HepG2 (cell line): ENCODE measurements at regions not wholly inside any gene's neighbourhood (a gene's known extent, or its start where the extent isn't known, plus 50 kb on each side); places are given as distances from the start of the nearest gene placed in this dataset.

Source experiments
- ATAC-seq: fragments of 200-7000 bp; cut with Tn5 transposase; 3 replicates; pipeline ENCODE4 v1.9.1; 2020; ENCODE audit warnings: mild to moderate bottlenecking, moderate library complexity
- BruUV-seq: library from RNA; stranded (reverse); fragments of 400-500 nt; replicated peaks from 2 replicates; lab custom pipeline; 2021; lab: Mats Ljungman, UMichigan
- CTCF ChIA-PET: fragments of 300-600 bp; formaldehyde crosslinking; extraction: SDS; loops from one replicate; lab custom pipeline; 2021; ENCODE audit warnings: low total read pairs, inconsistent platforms, low intra/inter-chr PET ratio; lab: Yijun Ruan, JAX
- POLR2A ChIA-PET: fragments of 350-600 bp; sonication (Branson Sonifier 250); formaldehyde crosslinking; loops from one replicate; lab custom pipeline; 2020; ENCODE audit warnings: antibody characterized with exemption, inconsistent platforms; lab: Yijun Ruan, JAX
- DNase-seq: peaks from one replicate; pipeline ENCODE4 v3.0.0-alpha.2; 2015; ENCODE audit warnings: low spot score
- FAIRE-seq: peaks from 3 replicates; lab custom pipeline; 2011; peaks lifted over from hg19 to GRCh38; lab: Jason Lieb, UNC
- H2AFZ ChIP-seq: one replicate; pipeline ENCODE4 v1.6.1; 2011; ENCODE audit warnings: low read length, inconsistent platforms
- H3K27ac ChIP-seq: fragments of 300-600 bp; 3 replicates; pipeline ENCODE4 v1.8.0; 2011; ENCODE audit warnings: mixed run types, mild to moderate bottlenecking, mixed read lengths, low read length, inconsistent platforms; ENCODE audit not compliant: insufficient read depth; ENCODE audit errors: extremely low read length
- H3K27me3 ChIP-seq, 2 experiments: fragments of 200-600 bp in 1 of 2; 2 replicates in 1 of 2; 3 replicates in 1 of 2; pipeline versions ENCODE4 v1.6.0 to v1.8.0; 2011; ENCODE audit warnings: low read length in 2 of 2, mild to moderate bottlenecking in 2 of 2, moderate library complexity in 2 of 2, inconsistent platforms in 1 of 2; ENCODE audit not compliant: insufficient read depth in 2 of 2, control insufficient read depth in 1 of 2
- H3K36me3 ChIP-seq, 2 experiments: fragments of 200-600 bp in 1 of 2; replicated peaks in 1 of 2; 2 replicates in 1 of 2; 3 replicates in 1 of 2; pipeline versions ENCODE4 v1.5.1 to v1.8.0; 2011; ENCODE audit warnings: low read length in 2 of 2, inconsistent platforms in 1 of 2; ENCODE audit not compliant: insufficient read depth in 2 of 2, control insufficient read depth in 1 of 2
- H3K4me1 ChIP-seq: 2 replicates; pipeline ENCODE4 v1.5.1; 2012; ENCODE audit warnings: low read length, inconsistent platforms; ENCODE audit not compliant: insufficient read depth
- H3K4me2 ChIP-seq: 2 replicates; pipeline ENCODE4 v1.6.0; 2011; ENCODE audit warnings: low read depth, low read length, inconsistent platforms
- H3K4me3 ChIP-seq, 3 experiments: fragments of 200-600 bp in 1 of 3; sonication (generic), shearing (Covaris generic) in 1 of 3; replicated peaks in 1 of 3; 2 replicates each; pipeline ENCODE4 v1.5.1; 2011 to 2016; ENCODE audit warnings: low read length in 3 of 3, inconsistent platforms in 2 of 3, low read depth in 2 of 3, mild to moderate bottlenecking in 2 of 3, control low read depth in 1 of 3, mixed read lengths in 1 of 3; ENCODE audit not compliant: insufficient read depth in 1 of 3
- H3K79me2 ChIP-seq: one replicate; pipeline ENCODE4 v1.6.1; 2011; ENCODE audit warnings: low read length, inconsistent platforms; ENCODE audit not compliant: insufficient read depth
- H3K9ac ChIP-seq: 2 replicates; pipeline ENCODE4 v1.6.0; 2011; ENCODE audit warnings: mild to moderate bottlenecking, low read depth, low read length, inconsistent platforms; ENCODE audit not compliant: insufficient read depth
- H3K9me3 ChIP-seq: 2 replicates; pipeline ENCODE4 v1.5.1; 2012; ENCODE audit warnings: mild to moderate bottlenecking, low read length
- H4K20me1 ChIP-seq: 2 replicates; pipeline ENCODE4 v1.6.0; 2011; ENCODE audit warnings: inconsistent platforms, mild to moderate bottlenecking, low read length, moderate library complexity; ENCODE audit not compliant: insufficient read depth
- ARNTL ChIP-seq: sonication (generic); formaldehyde crosslinking; IDR thresholded peaks from 2 replicates; pipeline ENCODE4 v1.4.0; 2020; ENCODE audit warnings: mild to moderate bottlenecking, missing genetic modification reagents
- KMT2B ChIP-seq: IDR thresholded peaks from 2 replicates; pipeline ENCODE4 v1.6.1; 2016; ENCODE audit warnings: missing genetic modification reagents, missing compliant biosample characterization
- MAFF ChIP-seq: IDR thresholded peaks from 2 replicates; pipeline ENCODE4 v1.6.1; 2011; ENCODE audit warnings: low read depth, low read length, improper control_type of control experiment
- NFYC ChIP-seq: IDR thresholded peaks from 2 replicates; pipeline ENCODE4 v1.6.1; 2016; ENCODE audit warnings: missing genetic modification reagents, missing compliant biosample characterization
- PAF1 ChIP-seq: IDR thresholded peaks from 2 replicates; pipeline ENCODE4 v1.6.1; 2016; ENCODE audit warnings: missing genetic modification reagents, missing compliant biosample characterization
- RBAK ChIP-seq: sonication (generic); formaldehyde crosslinking; IDR thresholded peaks from 2 replicates; pipeline ENCODE4 v1.5.1; 2020; ENCODE audit warnings: mild to moderate bottlenecking, missing genetic modification reagents
- SRSF1 ChIP-seq: fragments of 200-400 bp; formaldehyde crosslinking; optimal IDR thresholded peaks from 2 replicates; pipeline ENCODE3; 2017; ENCODE audit warnings: mild to moderate bottlenecking, low read depth, low read length, moderate library complexity
- SRY ChIP-seq: sonication (generic); formaldehyde crosslinking; IDR thresholded peaks from 2 replicates; pipeline ENCODE4 v1.8.0; 2022; ENCODE audit warnings: mild to moderate bottlenecking, missing genetic modification reagents
- ZC3H4 ChIP-seq: sonication (generic); formaldehyde crosslinking; IDR thresholded peaks from 2 replicates; pipeline ENCODE4 v1.4.0; 2020; ENCODE audit warnings: missing genetic modification reagents, borderline replicate concordance
- ZNF253 ChIP-seq: sonication (generic); formaldehyde crosslinking; IDR thresholded peaks from 2 replicates; pipeline ENCODE4 v1.8.0; 2022; ENCODE audit warnings: mild to moderate bottlenecking, missing genetic modification reagents, borderline replicate concordance
- ZNF367 ChIP-seq: sonication (generic); formaldehyde crosslinking; IDR thresholded peaks from 2 replicates; pipeline ENCODE4 v1.4.0; 2020; ENCODE audit warnings: missing genetic modification reagents, borderline replicate concordance
- ZNF382 ChIP-seq: sonication (generic); formaldehyde crosslinking; IDR thresholded peaks from 2 replicates; pipeline ENCODE4 v1.5.0; 2020; ENCODE audit warnings: missing genetic modification reagents, mild to moderate bottlenecking, borderline replicate concordance
- ZNF724P ChIP-seq: sonication (generic); formaldehyde crosslinking; IDR thresholded peaks from 2 replicates; pipeline ENCODE4 v1.8.0; 2022; ENCODE audit warnings: missing genetic modification reagents, borderline replicate concordance
- WGBS: methylation state at CpG from one replicate; pipeline ENCODE4 v1.1.6; 2017; ENCODE audit warnings: low lambda C conversion rate; 5-methylcytosine and 5-hydroxymethylcytosine counted together
- in situ Hi-C: cut with HindIII; loops from 2 replicates; pipeline ENCODE4 v1.10.0; 2017; ENCODE audit warnings: low pct_unique_long_range_greater_than_20kb; ENCODE audit not compliant: extremely low pct_ligation_motif_present
- intact Hi-C: fragments of 100-400 bp; cut with micrococcal nuclease; formaldehyde crosslinking; loops from one replicate; pipeline ENCODE4 v1.10.0; 2022; ENCODE audit not compliant: unreplicated experiment
- TF ChIP-seq, protein P1 (sequence below): sonication (generic); formaldehyde crosslinking; IDR thresholded peaks from 2 replicates; pipeline ENCODE4; 2020; ENCODE audit warnings: missing genetic modification reagents, mild to moderate bottlenecking, borderline replicate concordance
- TF ChIP-seq, protein P2 (sequence below): sonication (generic); formaldehyde crosslinking; IDR thresholded peaks from 2 replicates; pipeline ENCODE4 v1.4.0; 2020; ENCODE audit warnings: mild to moderate bottlenecking, missing genetic modification reagents, borderline replicate concordance
- TF ChIP-seq, protein P3 (sequence below): IDR thresholded peaks from 2 replicates; pipeline ENCODE4 v1.6.1; 2016; ENCODE audit warnings: low read depth, control low read depth
- TF ChIP-seq, protein P4 (sequence below): IDR thresholded peaks from 2 replicates; pipeline ENCODE4 v1.6.1; 2016; ENCODE audit warnings: low read depth

DNA sequence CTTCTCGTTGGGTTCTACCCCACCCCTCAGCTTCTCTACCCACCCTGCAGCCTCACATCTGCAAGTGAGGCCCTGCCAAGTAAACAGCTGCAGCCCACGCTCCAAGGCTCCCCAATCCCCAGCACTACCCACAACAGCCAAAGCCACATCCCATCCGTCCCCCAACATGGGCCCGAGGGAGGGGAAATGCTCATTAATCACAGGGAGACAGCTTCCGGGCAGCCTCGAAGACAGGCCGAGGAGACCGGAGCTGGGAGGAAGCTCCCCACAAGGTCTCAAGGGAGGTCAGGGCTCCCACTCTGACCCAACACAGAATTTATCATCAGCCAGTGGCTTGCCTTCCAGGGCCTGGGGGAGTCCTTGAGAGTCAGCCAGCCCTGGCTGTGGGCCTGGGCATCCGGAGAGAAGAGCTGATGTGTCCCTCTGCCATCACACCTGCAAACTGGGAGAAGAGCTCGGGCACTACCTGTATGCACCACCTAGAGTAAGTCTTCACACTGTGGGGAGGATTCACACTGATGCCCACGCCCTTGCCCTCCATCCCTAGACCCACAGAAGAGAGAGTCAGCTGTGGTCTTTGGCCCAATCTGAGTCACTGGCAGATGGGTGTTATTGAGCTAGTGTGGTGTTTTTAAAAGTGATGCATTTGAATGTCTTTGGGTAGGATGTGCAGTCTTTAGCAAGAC, 115.5 kb upstream of the ZMIZ1 start:
- Histone ChIP-seq H3K9ac (no peak overlapping the region), H3K4me2 (no peak overlapping the region), H3K4me3 (no peak overlapping the region), H3K9me3 (no peaks in the 10 kb centered on the region), H3K36me3 (no peaks in the 10 kb centered on the region), H3K27ac (no peak overlapping the region), H3K79me2 (no peaks in the 10 kb centered on the region), H4K20me1 (no peaks in the 10 kb centered on the region), H3K27me3 (no peaks in the 10 kb centered on the region)
- DNase-seq = no peak
- CTCF ChIA-PET = no interaction called here
- no peak for FAIRE-seq
- ATAC-seq = no peak
- intact Hi-C loops (no loop called here), in situ Hi-C loops (no loop called here)
- BruUV-seq = no TSS peak
- 97% methylated on average over 5 of the region's 11 CpGs for WGBS
- TF ChIP-seq, protein P1, sequence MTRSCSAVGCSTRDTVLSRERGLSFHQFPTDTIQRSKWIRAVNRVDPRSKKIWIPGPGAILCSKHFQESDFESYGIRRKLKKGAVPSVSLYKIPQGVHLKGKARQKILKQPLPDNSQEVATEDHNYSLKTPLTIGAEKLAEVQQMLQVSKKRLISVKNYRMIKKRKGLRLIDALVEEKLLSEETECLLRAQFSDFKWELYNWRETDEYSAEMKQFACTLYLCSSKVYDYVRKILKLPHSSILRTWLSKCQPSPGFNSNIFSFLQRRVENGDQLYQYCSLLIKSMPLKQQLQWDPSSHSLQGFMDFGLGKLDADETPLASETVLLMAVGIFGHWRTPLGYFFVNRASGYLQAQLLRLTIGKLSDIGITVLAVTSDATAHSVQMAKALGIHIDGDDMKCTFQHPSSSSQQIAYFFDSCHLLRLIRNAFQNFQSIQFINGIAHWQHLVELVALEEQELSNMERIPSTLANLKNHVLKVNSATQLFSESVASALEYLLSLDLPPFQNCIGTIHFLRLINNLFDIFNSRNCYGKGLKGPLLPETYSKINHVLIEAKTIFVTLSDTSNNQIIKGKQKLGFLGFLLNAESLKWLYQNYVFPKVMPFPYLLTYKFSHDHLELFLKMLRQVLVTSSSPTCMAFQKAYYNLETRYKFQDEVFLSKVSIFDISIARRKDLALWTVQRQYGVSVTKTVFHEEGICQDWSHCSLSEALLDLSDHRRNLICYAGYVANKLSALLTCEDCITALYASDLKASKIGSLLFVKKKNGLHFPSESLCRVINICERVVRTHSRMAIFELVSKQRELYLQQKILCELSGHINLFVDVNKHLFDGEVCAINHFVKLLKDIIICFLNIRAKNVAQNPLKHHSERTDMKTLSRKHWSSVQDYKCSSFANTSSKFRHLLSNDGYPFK (CRISPR knock-in tag) = no peak
- TF ChIP-seq MAFF (no peak), ZNF382 (CRISPR knock-in tag) (no peak), PAF1 (CRISPR knock-in tag) (no peak), SRSF1 (no peak), ZNF253 (no peak), ZC3H4 (no peak), SRY (CRISPR knock-in tag) (no peak), NFYC (no peak), ARNTL (CRISPR knock-in tag) (no peak), ZNF367 (no peak), KMT2B (CRISPR knock-in tag) (no peak), ZNF724P (CRISPR knock-in tag) (no peak), RBAK (CRISPR knock-in tag) (no peak)
- TF ChIP-seq, protein P2, sequence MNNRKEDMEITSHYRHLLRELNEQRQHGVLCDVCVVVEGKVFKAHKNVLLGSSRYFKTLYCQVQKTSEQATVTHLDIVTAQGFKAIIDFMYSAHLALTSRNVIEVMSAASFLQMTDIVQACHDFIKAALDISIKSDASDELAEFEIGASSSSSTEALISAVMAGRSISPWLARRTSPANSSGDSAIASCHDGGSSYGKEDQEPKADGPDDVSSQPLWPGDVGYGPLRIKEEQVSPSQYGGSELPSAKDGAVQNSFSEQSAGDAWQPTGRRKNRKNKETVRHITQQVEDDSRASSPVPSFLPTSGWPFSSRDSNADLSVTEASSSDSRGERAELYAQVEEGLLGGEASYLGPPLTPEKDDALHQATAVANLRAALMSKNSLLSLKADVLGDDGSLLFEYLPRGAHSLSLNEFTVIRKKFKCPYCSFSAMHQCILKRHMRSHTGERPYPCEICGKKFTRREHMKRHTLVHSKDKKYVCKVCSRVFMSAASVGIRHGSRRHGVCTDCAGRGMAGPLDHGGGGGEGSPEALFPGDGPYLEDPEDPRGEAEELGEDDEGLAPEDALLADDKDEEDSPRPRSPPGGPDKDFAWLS (CRISPR knock-in tag) = no peak
- TF ChIP-seq, protein P3, sequence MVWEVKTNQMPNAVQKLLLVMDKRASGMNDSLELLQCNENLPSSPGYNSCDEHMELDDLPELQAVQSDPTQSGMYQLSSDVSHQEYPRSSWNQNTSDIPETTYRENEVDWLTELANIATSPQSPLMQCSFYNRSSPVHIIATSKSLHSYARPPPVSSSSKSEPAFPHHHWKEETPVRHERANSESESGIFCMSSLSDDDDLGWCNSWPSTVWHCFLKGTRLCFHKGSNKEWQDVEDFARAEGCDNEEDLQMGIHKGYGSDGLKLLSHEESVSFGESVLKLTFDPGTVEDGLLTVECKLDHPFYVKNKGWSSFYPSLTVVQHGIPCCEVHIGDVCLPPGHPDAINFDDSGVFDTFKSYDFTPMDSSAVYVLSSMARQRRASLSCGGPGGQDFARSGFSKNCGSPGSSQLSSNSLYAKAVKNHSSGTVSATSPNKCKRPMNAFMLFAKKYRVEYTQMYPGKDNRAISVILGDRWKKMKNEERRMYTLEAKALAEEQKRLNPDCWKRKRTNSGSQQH = no peak
- TF ChIP-seq, protein P4, sequence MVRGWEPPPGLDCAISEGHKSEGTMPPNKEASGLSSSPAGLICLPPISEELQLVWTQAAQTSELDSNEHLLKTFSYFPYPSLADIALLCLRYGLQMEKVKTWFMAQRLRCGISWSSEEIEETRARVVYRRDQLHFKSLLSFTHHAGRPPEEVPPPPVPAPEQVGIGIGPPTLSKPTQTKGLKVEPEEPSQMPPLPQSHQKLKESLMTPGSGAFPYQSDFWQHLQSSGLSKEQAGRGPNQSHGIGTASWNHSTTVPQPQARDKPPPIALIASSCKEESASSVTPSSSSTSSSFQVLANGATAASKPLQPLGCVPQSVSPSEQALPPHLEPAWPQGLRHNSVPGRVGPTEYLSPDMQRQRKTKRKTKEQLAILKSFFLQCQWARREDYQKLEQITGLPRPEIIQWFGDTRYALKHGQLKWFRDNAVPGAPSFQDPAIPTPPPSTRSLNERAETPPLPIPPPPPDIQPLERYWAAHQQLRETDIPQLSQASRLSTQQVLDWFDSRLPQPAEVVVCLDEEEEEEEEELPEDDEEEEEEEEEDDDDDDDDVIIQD = no peak
- TF ChIP-seq, all 625 proteins: peak for 0
- POLR2A ChIA-PET = interaction anchor here (0.6 to 1.5 kb wide), 2 partner anchors 14 to 21 kb away, joined by 3 to 7 read pairs; no protein-coding TSS in a partner anchor
- H3K4me1 ChIP-seq = peaks cover 17% of the 10 kb centered on the region
- H2AFZ ChIP-seq = no peak overlapping the region
